Neural cell (in vitro differentiated cells): ENCODE measurements at regions not wholly inside any gene's neighbourhood (a gene's known extent, or its start where the extent isn't known, plus 50 kb on each side); places are given as distances from the start of the nearest gene placed in this dataset.

ENCODE experiments used
- RAD21 ChIP-seq: fragments of 450-650 bp; conservative IDR thresholded peaks from 2 replicates; pipeline ENCODE4 v1.6.1; 2014; ENCODE audit warnings: antibody characterized with exemption, mild to moderate bottlenecking, moderate library complexity
- TF ChIP-seq, protein P1 (sequence below): fragments of 450-650 bp; IDR thresholded peaks from 2 replicates; pipeline ENCODE4 v1.5.1; 2014; ENCODE audit warnings: antibody characterized with exemption, mild to moderate bottlenecking, moderate library complexity; ENCODE audit not compliant: poor library complexity, severe bottlenecking

DNA sequence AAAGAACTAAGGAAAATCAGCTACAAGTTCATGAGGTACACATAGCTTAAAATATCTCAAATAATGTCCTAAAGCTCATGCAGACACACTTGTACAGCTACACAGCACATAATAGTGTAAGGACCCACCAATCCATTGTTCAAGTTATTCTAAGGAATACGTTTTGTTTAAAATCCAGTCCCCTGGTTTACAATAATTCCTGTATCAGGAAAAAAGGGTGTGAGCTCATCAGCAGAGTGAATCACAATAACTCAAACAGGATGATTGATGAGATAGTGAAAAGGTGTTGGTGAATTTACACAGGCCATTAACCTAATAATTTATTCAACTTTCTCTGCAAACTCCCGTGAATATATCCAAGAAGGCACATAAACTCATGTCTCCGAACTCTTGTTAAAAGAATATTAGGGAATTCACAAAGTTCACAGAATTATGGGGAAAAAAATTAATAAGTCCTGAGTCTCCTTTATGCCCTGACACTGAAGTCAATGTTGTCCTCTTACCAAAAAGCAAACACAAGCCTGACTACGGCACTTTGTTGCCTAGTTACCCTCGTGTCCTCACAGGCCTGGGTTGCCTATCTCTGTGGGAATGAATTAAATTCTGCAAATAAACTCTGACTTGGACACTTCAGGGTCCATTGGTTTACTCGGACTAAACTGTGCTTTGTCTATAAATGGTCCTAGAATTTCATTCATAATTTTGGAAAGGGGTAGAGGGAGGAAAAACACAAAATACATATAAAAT lies 142.8 kb upstream of the PDE4D start:
- TF ChIP-seq, protein P1, sequence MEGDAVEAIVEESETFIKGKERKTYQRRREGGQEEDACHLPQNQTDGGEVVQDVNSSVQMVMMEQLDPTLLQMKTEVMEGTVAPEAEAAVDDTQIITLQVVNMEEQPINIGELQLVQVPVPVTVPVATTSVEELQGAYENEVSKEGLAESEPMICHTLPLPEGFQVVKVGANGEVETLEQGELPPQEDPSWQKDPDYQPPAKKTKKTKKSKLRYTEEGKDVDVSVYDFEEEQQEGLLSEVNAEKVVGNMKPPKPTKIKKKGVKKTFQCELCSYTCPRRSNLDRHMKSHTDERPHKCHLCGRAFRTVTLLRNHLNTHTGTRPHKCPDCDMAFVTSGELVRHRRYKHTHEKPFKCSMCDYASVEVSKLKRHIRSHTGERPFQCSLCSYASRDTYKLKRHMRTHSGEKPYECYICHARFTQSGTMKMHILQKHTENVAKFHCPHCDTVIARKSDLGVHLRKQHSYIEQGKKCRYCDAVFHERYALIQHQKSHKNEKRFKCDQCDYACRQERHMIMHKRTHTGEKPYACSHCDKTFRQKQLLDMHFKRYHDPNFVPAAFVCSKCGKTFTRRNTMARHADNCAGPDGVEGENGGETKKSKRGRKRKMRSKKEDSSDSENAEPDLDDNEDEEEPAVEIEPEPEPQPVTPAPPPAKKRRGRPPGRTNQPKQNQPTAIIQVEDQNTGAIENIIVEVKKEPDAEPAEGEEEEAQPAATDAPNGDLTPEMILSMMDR, result no peak
- no peak for TF ChIP-seq RAD21
